Skin epidermis (tissue), 12 donors: ENCODE measurements at regions not wholly inside any gene's neighbourhood (a gene's known extent, or its start where the extent isn't known, plus 50 kb on each side); places are given as distances from the start of the nearest gene placed in this dataset.
"Not testable (repeated sequence)": the region's sequence is repeated elsewhere in the genome, so short reads cannot be mapped to it uniquely, and the experiment has no call there.

Source experiments
- H3K27ac ChIP-seq, 21 experiments: fragments of 200-600 bp; sonication (generic) in 11 of 21; one replicate each; pipeline ENCODE4 v1.5.0; 2020; ENCODE audit warnings: mild to moderate bottlenecking in 3 of 21, inconsistent platforms in 2 of 21, moderate library complexity in 2 of 21
- H3K4me3 ChIP-seq, 7 experiments: fragments of 200-600 bp; sonication (generic) in 2 of 7; one replicate each; pipeline ENCODE4 v1.5.0; 2020; ENCODE audit warnings: inconsistent platforms in 2 of 7, mild to moderate bottlenecking in 2 of 7, moderate library complexity in 1 of 7

- H3K27ac ChIP-seq, result no peak overlapping the region
- no peak overlapping the region for H3K4me3 ChIP-seq
These were observed 98.4 kb upstream of the EEPD1 start for GRCh38 chr7:36054637-36055036.

GRCh38 chr7:36055207-36055606 lies 97.8 kb upstream of the EEPD1 start:
- Histone ChIP-seq H3K4me3 (no peak overlapping the region), H3K27ac (no peak overlapping the region)

- Histone ChIP-seq H3K27ac (no peak overlapping the region), H3K4me3 (no peak overlapping the region)
These were observed 95.7 kb upstream of the EEPD1 start for GRCh38 chr7:36057323-36057722.

GRCh38 chr7:36058020-36058592 lies 94.9 kb upstream of the EEPD1 start:
- Histone ChIP-seq H3K27ac (no peak overlapping the region), H3K4me3 (no peak overlapping the region)

- H3K4me3 ChIP-seq, H3K27ac ChIP-seq: not testable (repeated sequence)
These were observed 92.7 kb upstream of the EEPD1 start for GRCh38 chr7:36060388-36060787.

GRCh38 chr7:36062154-36062815 lies 90.8 kb upstream of the EEPD1 start:
- Histone ChIP-seq H3K27ac (peak overlapping the region in 1 of 21 experiments; percentile 41), H3K4me3 (no peak overlapping the region)

GRCh38 chr7:36064676-36065075 lies 88.4 kb upstream of the EEPD1 start:
- Histone ChIP-seq H3K27ac (no peak overlapping the region), H3K4me3 (no peak overlapping the region)

- H3K4me3 ChIP-seq, H3K27ac ChIP-seq: not testable (repeated sequence)
These were observed 87.3 kb upstream of the EEPD1 start for GRCh38 chr7:36065563-36066342.

GRCh38 chr7:36066343-36066664 lies 86.8 kb upstream of the EEPD1 start:
- no peak overlapping the region for H3K27ac ChIP-seq
- no peak overlapping the region for H3K4me3 ChIP-seq

- Histone ChIP-seq H3K4me3 (no peak overlapping the region), H3K27ac (no peak overlapping the region)
These were observed 82.8 kb upstream of the EEPD1 start for GRCh38 chr7:36070230-36070629.

GRCh38 chr7:36071605-36072004 lies 81.4 kb upstream of the EEPD1 start:
- Histone ChIP-seq H3K27ac (no peak overlapping the region), H3K4me3 (no peak overlapping the region)

GRCh38 chr7:36072620-36073019 lies 80.4 kb upstream of the EEPD1 start:
- no peak overlapping the region for H3K4me3 ChIP-seq
- H3K27ac ChIP-seq, result no peak overlapping the region

- Histone ChIP-seq H3K4me3 (no peak overlapping the region), H3K27ac (no peak overlapping the region)
These were observed 77.5 kb upstream of the EEPD1 start for GRCh38 chr7:36075561-36075960.

- Histone ChIP-seq H3K27ac (no peak overlapping the region), H3K4me3 (no peak overlapping the region)
These were observed 77.0 kb upstream of the EEPD1 start for GRCh38 chr7:36076074-36076473.

GRCh38 chr7:36078816-36079360 lies 74.2 kb upstream of the EEPD1 start:
- Histone ChIP-seq H3K27ac (no peak overlapping the region), H3K4me3 (no peak overlapping the region)

GRCh38 chr7:36079446-36080025 lies 73.5 kb upstream of the EEPD1 start:
- Histone ChIP-seq H3K4me3 (no peak overlapping the region), H3K27ac (no peak overlapping the region)

- H3K27ac ChIP-seq, result no peak overlapping the region
- no peak overlapping the region for H3K4me3 ChIP-seq
These were observed 72.2 kb upstream of the EEPD1 start for GRCh38 chr7:36080843-36081242.

- Histone ChIP-seq H3K27ac (no peak overlapping the region), H3K4me3 (no peak overlapping the region)
These were observed 70.8 kb upstream of the EEPD1 start for GRCh38 chr7:36082216-36082615.

- no peak overlapping the region for H3K27ac ChIP-seq
- no peak overlapping the region for H3K4me3 ChIP-seq
These were observed 70.1 kb upstream of the EEPD1 start for GRCh38 chr7:36082910-36083309.

GRCh38 chr7:36083626-36084380 lies 69.3 kb upstream of the EEPD1 start:
- no peak overlapping the region for H3K27ac ChIP-seq
- H3K4me3 ChIP-seq, result no peak overlapping the region
